ENCODE measurements at regions not wholly inside any gene's neighbourhood (a gene's known extent, or its start where the extent isn't known, plus 50 kb on each side); places are given as distances from the start of the nearest gene placed in this dataset.

- 96 to 99% methylated on average over 2 of the region's 2 CpGs for WGBS, 2 donors
- no peaks in the 10 kb centered on the region for H3K4me1 ChIP-seq (ENCODE audit: control insufficient read depth in 5 of 5, insufficient read depth in 5 of 5, low read length in 5 of 5)
- no peak overlapping the region for H3K27ac ChIP-seq (ENCODE audit: low read depth in 1 of 2, low read length in 1 of 2)
- no peaks in the 10 kb centered on the region for H3K27me3 ChIP-seq (ENCODE audit: control insufficient read depth in 3 of 3, insufficient read depth in 3 of 3, low read length in 2 of 3)
- no peak for ATAC-seq (ENCODE audit: insufficient read depth, low FRiP score)
- no peak for DNase-seq
- no peak overlapping the region for H3K9ac ChIP-seq (ENCODE audit: insufficient read depth in 1 of 2, low read length in 2 of 2)
- H3K36me3 ChIP-seq (ENCODE audit: control insufficient read depth in 4 of 4, insufficient read depth in 4 of 4, low read length in 4 of 4) = no peaks in the 10 kb centered on the region
- TF ChIP-seq, protein P1, sequence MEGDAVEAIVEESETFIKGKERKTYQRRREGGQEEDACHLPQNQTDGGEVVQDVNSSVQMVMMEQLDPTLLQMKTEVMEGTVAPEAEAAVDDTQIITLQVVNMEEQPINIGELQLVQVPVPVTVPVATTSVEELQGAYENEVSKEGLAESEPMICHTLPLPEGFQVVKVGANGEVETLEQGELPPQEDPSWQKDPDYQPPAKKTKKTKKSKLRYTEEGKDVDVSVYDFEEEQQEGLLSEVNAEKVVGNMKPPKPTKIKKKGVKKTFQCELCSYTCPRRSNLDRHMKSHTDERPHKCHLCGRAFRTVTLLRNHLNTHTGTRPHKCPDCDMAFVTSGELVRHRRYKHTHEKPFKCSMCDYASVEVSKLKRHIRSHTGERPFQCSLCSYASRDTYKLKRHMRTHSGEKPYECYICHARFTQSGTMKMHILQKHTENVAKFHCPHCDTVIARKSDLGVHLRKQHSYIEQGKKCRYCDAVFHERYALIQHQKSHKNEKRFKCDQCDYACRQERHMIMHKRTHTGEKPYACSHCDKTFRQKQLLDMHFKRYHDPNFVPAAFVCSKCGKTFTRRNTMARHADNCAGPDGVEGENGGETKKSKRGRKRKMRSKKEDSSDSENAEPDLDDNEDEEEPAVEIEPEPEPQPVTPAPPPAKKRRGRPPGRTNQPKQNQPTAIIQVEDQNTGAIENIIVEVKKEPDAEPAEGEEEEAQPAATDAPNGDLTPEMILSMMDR (IDR thresholded peaks at IDR 0.05; ENCODE audit: control extremely low read depth, extremely low read depth) = no peak
- H3K9me3 ChIP-seq (ENCODE audit: control insufficient read depth in 4 of 4, insufficient read depth in 3 of 4, low read length in 3 of 4) = no peaks in the 10 kb centered on the region
- H3K4me3 ChIP-seq = no peak overlapping the region
Observed at GRCh38 chr4:134645778-134646177, 444.2 kb upstream of the PABPC4L start.

DNA sequence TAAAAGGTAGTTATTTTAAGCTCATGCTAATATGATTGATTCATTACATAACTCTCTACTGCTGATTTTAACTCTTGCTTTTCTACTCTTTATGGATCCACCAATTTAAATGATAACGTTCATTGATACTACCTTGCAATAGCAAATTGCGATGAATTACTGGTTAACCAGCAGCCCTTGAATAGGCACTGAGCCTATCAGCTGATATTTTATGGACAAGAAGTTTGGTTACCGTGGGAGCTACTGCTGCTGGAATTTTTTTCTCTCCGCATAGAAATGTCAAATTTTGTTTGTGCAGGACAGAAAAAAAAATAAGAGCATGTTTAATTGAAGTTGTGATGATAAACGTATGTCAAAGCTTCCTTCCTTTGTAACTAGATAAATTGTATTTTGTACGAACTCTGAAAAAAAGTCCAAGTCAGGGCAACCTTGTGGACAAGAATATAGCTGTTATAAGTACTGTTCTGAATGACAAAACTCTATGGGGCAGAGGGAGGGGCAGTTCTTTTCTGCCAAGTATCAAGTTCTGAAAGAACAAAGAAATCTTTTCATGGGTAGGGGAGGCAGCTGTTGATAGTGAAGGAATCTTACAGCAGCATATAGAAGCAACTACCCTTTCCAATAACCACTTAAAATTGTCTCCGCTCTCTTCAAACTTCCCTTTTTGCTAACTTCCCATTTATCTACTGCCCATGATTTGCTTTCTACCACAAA is 434.9 kb upstream of the PABPC4L start:
- Histone ChIP-seq H3K27me3 (ENCODE audit: control insufficient read depth in 3 of 3, insufficient read depth in 3 of 3, low read length in 2 of 3) (no peaks in the 10 kb centered on the region), H3K4me3 (no peak overlapping the region), H3K4me1 (ENCODE audit: control insufficient read depth in 5 of 5, insufficient read depth in 5 of 5, low read length in 5 of 5) (no peaks in the 10 kb centered on the region), H3K9me3 (ENCODE audit: control insufficient read depth in 4 of 4, insufficient read depth in 3 of 4, low read length in 3 of 4) (no peaks in the 10 kb centered on the region), H3K9ac (ENCODE audit: insufficient read depth in 1 of 2, low read length in 2 of 2) (no peak overlapping the region), H3K36me3 (ENCODE audit: control insufficient read depth in 4 of 4, insufficient read depth in 4 of 4, low read length in 4 of 4) (no peaks in the 10 kb centered on the region), H3K27ac (ENCODE audit: low read depth in 1 of 2, low read length in 1 of 2) (no peak overlapping the region)
- WGBS, 2 donors = 52% methylated on average over 7 of the region's 7 CpGs
- TF ChIP-seq, protein P1 (IDR thresholded peaks at IDR 0.05; ENCODE audit: control extremely low read depth, extremely low read depth) = no peak
- no peak for DNase-seq
- no peak for ATAC-seq (ENCODE audit: insufficient read depth, low FRiP score)

DNA sequence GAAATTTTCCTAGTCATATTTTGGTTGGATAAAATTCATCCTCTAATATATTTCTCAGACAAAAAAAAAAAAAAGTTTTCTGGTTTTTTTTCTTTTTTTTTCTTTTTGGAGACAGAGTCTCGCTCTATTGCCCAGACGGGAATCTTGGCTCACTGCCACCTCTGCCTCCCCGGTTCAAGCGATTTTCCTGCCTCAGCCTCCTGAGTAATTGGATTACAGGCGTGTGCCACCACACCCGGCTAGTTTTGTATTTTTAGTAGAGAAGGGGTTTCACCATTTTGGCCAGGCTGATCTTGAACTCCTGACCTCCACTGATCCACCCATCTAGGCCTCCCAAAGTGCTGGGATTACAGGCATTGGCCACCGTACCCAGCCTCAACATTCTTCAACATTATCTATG is 432.7 kb upstream of the PABPC4L start:
- Histone ChIP-seq H3K9ac (ENCODE audit: insufficient read depth in 1 of 2, low read length in 2 of 2) (no peak overlapping the region), H3K4me1 (ENCODE audit: control insufficient read depth in 5 of 5, insufficient read depth in 5 of 5, low read length in 5 of 5) (no peaks in the 10 kb centered on the region), H3K4me3 (no peak overlapping the region), H3K9me3 (ENCODE audit: control insufficient read depth in 4 of 4, insufficient read depth in 3 of 4, low read length in 3 of 4) (no peaks in the 10 kb centered on the region), H3K27me3 (ENCODE audit: control insufficient read depth in 3 of 3, insufficient read depth in 3 of 3, low read length in 2 of 3) (no peaks in the 10 kb centered on the region), H3K36me3 (ENCODE audit: control insufficient read depth in 4 of 4, insufficient read depth in 4 of 4, low read length in 4 of 4) (no peaks in the 10 kb centered on the region), H3K27ac (ENCODE audit: low read depth in 1 of 2, low read length in 1 of 2) (no peak overlapping the region)
- ATAC-seq (ENCODE audit: insufficient read depth, low FRiP score) = no peak
- TF ChIP-seq, protein P1 (IDR thresholded peaks at IDR 0.05; ENCODE audit: control extremely low read depth, extremely low read depth) = no peak
- WGBS, 2 donors = 68 to 84% methylated on average over 7 of the region's 7 CpGs
- DNase-seq = no peak

GRCh38 chr4:134632056-134632455 is 430.5 kb upstream of the PABPC4L start:
- H3K9me3 ChIP-seq (ENCODE audit: control insufficient read depth in 4 of 4, insufficient read depth in 3 of 4, low read length in 3 of 4) = no peaks in the 10 kb centered on the region
- 91 to 93% methylated on average over 1 of the region's 1 CpG for WGBS, 2 donors
- TF ChIP-seq, protein P1 (IDR thresholded peaks at IDR 0.05; ENCODE audit: control extremely low read depth, extremely low read depth) = no peak
- H3K36me3 ChIP-seq (ENCODE audit: control insufficient read depth in 4 of 4, insufficient read depth in 4 of 4, low read length in 4 of 4) = no peaks in the 10 kb centered on the region
- peaks cover 0 to 3% (median 0%) of the 10 kb centered on the region in 5 donors for H3K4me1 ChIP-seq (ENCODE audit: control insufficient read depth in 5 of 5, insufficient read depth in 5 of 5, low read length in 5 of 5)
- no peaks in the 10 kb centered on the region for H3K27me3 ChIP-seq (ENCODE audit: control insufficient read depth in 3 of 3, insufficient read depth in 3 of 3, low read length in 2 of 3)
- H3K9ac ChIP-seq (ENCODE audit: insufficient read depth in 1 of 2, low read length in 2 of 2) = no peak overlapping the region
- ATAC-seq (ENCODE audit: insufficient read depth, low FRiP score) = no peak
- DNase-seq = no peak
- no peak overlapping the region for H3K27ac ChIP-seq (ENCODE audit: low read depth in 1 of 2, low read length in 1 of 2)
- no peak overlapping the region for H3K4me3 ChIP-seq
